OCI-LY1 (cell line): ENCODE measurements at regions not wholly inside any gene's neighbourhood (a gene's known extent, or its start where the extent isn't known, plus 50 kb on each side); places are given as distances from the start of the nearest gene placed in this dataset.
"Not testable (repeated sequence)": the region's sequence is repeated elsewhere in the genome, so short reads cannot be mapped to it uniquely, and the experiment has no call there.

Source experiments
- H2AFZ ChIP-seq: fragments of 200-600 bp; sonication (generic), shearing (Covaris generic); 2 replicates; pipeline ENCODE4 v1.6.0; 2014; ENCODE audit warnings: antibody characterized with exemption, mild to moderate bottlenecking, low read length
- H3F3A ChIP-seq: fragments of 200-600 bp; sonication (generic), shearing (Covaris generic); 2 replicates; pipeline ENCODE4 v1.6.0; 2014; ENCODE audit warnings: mild to moderate bottlenecking, antibody characterized with exemption, low read length, moderate library complexity; ENCODE audit not compliant: insufficient read depth
- H3K27ac ChIP-seq: fragments of 200-600 bp; sonication (generic); 2 replicates; pipeline ENCODE4 v1.5.1; 2014; ENCODE audit warnings: low read length, mixed run types, mild to moderate bottlenecking, low read depth; ENCODE audit not compliant: poor library complexity, severe bottlenecking
- H3K27me3 ChIP-seq: fragments of 200-600 bp; sonication (generic); 2 replicates; pipeline ENCODE4 v1.6.0; 2014; ENCODE audit warnings: antibody characterized with exemption, mild to moderate bottlenecking, low read length, moderate library complexity; ENCODE audit not compliant: insufficient read depth
- H3K36me3 ChIP-seq: fragments of 200-600 bp; sonication (generic); 2 replicates; pipeline ENCODE4 v1.6.1; 2014; ENCODE audit warnings: mild to moderate bottlenecking, antibody characterized with exemption, low read length, moderate library complexity, mixed read lengths; ENCODE audit not compliant: insufficient read depth
- H3K4me1 ChIP-seq: fragments of 200-600 bp; sonication (generic); 2 replicates; pipeline ENCODE4 v1.5.1; 2014; ENCODE audit warnings: mild to moderate bottlenecking, low read length, moderate library complexity; ENCODE audit not compliant: insufficient read depth, severe bottlenecking
- H3K4me2 ChIP-seq: fragments of 200-600 bp; sonication (generic), shearing (Covaris generic); 2 replicates; pipeline ENCODE4 v1.6.1; 2014; ENCODE audit warnings: low read length
- H3K4me3 ChIP-seq: fragments of 200-600 bp; sonication (generic); 2 replicates; pipeline ENCODE4 v1.5.1; 2014; ENCODE audit warnings: low read length, low read depth, mild to moderate bottlenecking, mixed read lengths; ENCODE audit not compliant: poor library complexity, severe bottlenecking
- H3K79me2 ChIP-seq: fragments of 200-600 bp; shearing (Covaris generic); 2 replicates; pipeline ENCODE4 v1.6.1; 2016; ENCODE audit warnings: mixed run types, low read length, mixed read lengths; ENCODE audit not compliant: insufficient read depth
- H3K9ac ChIP-seq: fragments of 200-600 bp; sonication (generic), shearing (Covaris generic); 2 replicates; pipeline ENCODE4 v1.6.1; 2014; ENCODE audit warnings: mild to moderate bottlenecking, low read length, mixed read lengths
- H3K9me2 ChIP-seq: fragments of 200-600 bp; sonication (generic), shearing (Covaris generic); 2 replicates; pipeline ENCODE4 v1.6.1; 2014; ENCODE audit warnings: low read depth, mild to moderate bottlenecking, low read length, mixed read lengths
- H3K9me3 ChIP-seq: fragments of 200-600 bp; shearing (Covaris generic); 2 replicates; pipeline ENCODE4 v1.6.1; 2014; ENCODE audit warnings: low read length, mixed read lengths
- H4K20me1 ChIP-seq: fragments of 200-600 bp; sonication (generic), shearing (Covaris generic); 2 replicates; pipeline ENCODE4 v1.6.0; 2016; ENCODE audit warnings: mild to moderate bottlenecking, low read length; ENCODE audit not compliant: insufficient read depth
- CTCF ChIP-seq: fragments of 200-600 bp; sonication (generic), shearing (Covaris generic); IDR thresholded peaks from 2 replicates; pipeline ENCODE4 v1.5.1; 2017; ENCODE audit warnings: mild to moderate bottlenecking, antibody characterized with exemption, low read length, moderate library complexity, mixed read lengths
- EZH2 ChIP-seq: fragments of 200-600 bp; sonication (generic), shearing (Covaris generic); IDR thresholded peaks from 2 replicates; pipeline ENCODE4 v1.8.0; 2017; ENCODE audit warnings: borderline replicate concordance, mixed run types, mild to moderate bottlenecking, antibody characterized with exemption, low read length, moderate library complexity, mixed read lengths

- Histone ChIP-seq H3K4me2 (no peak overlapping the region), H3K4me3 (no peak overlapping the region), H3K9ac (no peak overlapping the region), H3K4me1 (no peaks in the 10 kb centered on the region), H2AFZ (no peak overlapping the region), H3K79me2 (no peaks in the 10 kb centered on the region), H3K27ac (no peak overlapping the region), H3F3A (no peaks in the 10 kb centered on the region), H4K20me1 (no peaks in the 10 kb centered on the region), H3K9me2 (no peaks in the 10 kb centered on the region), H3K9me3 (no peaks in the 10 kb centered on the region), H3K36me3 (no peaks in the 10 kb centered on the region), H3K27me3 (no peaks in the 10 kb centered on the region)
- TF ChIP-seq EZH2 (no peak), CTCF (no peak)
Observed at GRCh38 chr7:29749701-29750321, 56.5 kb upstream of the WIPF3 start.

- not testable (repeated sequence) for H2AFZ ChIP-seq, H3K79me2 ChIP-seq, H3K9ac ChIP-seq, H3K4me1 ChIP-seq, H3K27me3 ChIP-seq, H3K9me3 ChIP-seq, H3K4me2 ChIP-seq, H4K20me1 ChIP-seq, H3K9me2 ChIP-seq, H3K27ac ChIP-seq, H3K4me3 ChIP-seq, H3F3A ChIP-seq, H3K36me3 ChIP-seq
Observed at GRCh38 chr7:29750373-29750940, 55.9 kb upstream of the WIPF3 start.

GRCh38 chr7:29751012-29751411 lies 55.3 kb upstream of the WIPF3 start:
- not testable (repeated sequence) for H3K36me3 ChIP-seq, H3K4me2 ChIP-seq, H3K4me3 ChIP-seq, H3K27ac ChIP-seq, H3K9me3 ChIP-seq, H3K9ac ChIP-seq, H3K9me2 ChIP-seq, H3K4me1 ChIP-seq, H3K79me2 ChIP-seq, H3F3A ChIP-seq, H4K20me1 ChIP-seq, H3K27me3 ChIP-seq, H2AFZ ChIP-seq

- H3K4me2 ChIP-seq: no peak overlapping the region
- no peaks in the 10 kb centered on the region for H3K79me2 ChIP-seq
- no peaks in the 10 kb centered on the region for H4K20me1 ChIP-seq
Observed at GRCh38 chr7:29754874-29755490, 51.3 kb upstream of the WIPF3 start.

More at GRCh38 chr7:29754874-29755490, 51.3 kb upstream of the WIPF3 start:
- no peaks in the 10 kb centered on the region for H3K4me1 ChIP-seq
- H3K27ac ChIP-seq: no peak overlapping the region
- no peaks in the 10 kb centered on the region for H3K9me2 ChIP-seq
- no peaks in the 10 kb centered on the region for H3K36me3 ChIP-seq
- H3F3A ChIP-seq: no peaks in the 10 kb centered on the region
- H3K27me3 ChIP-seq: no peaks in the 10 kb centered on the region
- no peak overlapping the region for H3K4me3 ChIP-seq
- H2AFZ ChIP-seq: no peak overlapping the region
- no peak overlapping the region for H3K9ac ChIP-seq
- no peaks in the 10 kb centered on the region for H3K9me3 ChIP-seq
- TF ChIP-seq EZH2 (no peak), CTCF (no peak)
